HFFc6 (cell line): ENCODE measurements at regions not wholly inside any gene's neighbourhood (a gene's known extent, or its start where the extent isn't known, plus 50 kb on each side); places are given as distances from the start of the nearest gene placed in this dataset.
"Not testable (repeated sequence)": the region's sequence is repeated elsewhere in the genome, so short reads cannot be mapped to it uniquely, and the experiment has no call there.

ENCODE experiments used
- DNase-seq: peaks from one replicate; pipeline ENCODE4 v3.0.0-alpha.2; 2018
- H3K27ac Mint-ChIP-seq: 2 replicates; pipeline ENCODE4 v1.8.0; 2020; ENCODE audit warnings: mild to moderate bottlenecking, mixed read lengths
- H3K27me3 Mint-ChIP-seq: 2 replicates; pipeline ENCODE4 v1.8.0; 2021; ENCODE audit warnings: mild to moderate bottlenecking, moderate library complexity, mixed read lengths; ENCODE audit not compliant: insufficient read depth
- H3K36me3 Mint-ChIP-seq: 2 replicates; pipeline ENCODE4 v1.8.0; 2021; ENCODE audit warnings: low read depth, mixed read lengths
- H3K4me1 Mint-ChIP-seq: 2 replicates; pipeline ENCODE4 v1.8.0; 2020; ENCODE audit warnings: low read depth, mixed read lengths
- H3K4me3 Mint-ChIP-seq: 2 replicates; pipeline ENCODE4 v1.8.0; 2020; ENCODE audit warnings: mild to moderate bottlenecking, moderate library complexity, mixed read lengths
- H3K9me3 Mint-ChIP-seq: 2 replicates; pipeline ENCODE4 v1.8.0; 2020; ENCODE audit warnings: mild to moderate bottlenecking, mixed read lengths
- CTCF ChIP-seq: fragments of 200-600 bp; sonication (generic); IDR thresholded peaks from 2 replicates; pipeline ENCODE4 v1.5.0; 2021; ENCODE audit warnings: antibody characterized with exemption, mild to moderate bottlenecking

DNA sequence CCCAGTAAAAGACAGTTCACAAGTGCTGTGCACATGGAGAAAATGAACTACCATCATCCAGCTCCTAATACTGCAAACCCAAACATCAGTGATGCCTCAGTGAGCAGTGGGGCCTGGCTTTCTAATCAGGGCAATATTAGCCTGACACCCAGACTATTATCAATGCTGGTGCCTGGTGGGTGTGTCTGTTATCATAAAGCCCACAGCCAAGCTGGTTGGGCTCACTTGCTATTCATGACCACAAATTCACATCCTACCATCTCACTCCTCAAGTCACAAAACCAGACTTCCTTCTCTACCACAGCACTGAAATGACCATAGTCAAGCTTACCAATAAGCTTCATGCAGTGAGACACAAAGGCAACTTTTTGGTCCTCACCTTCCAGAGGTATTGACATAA is 180.8 kb upstream of the PLN start:
- Mint-ChIP-seq H3K27me3 (peaks cover 3% of the 10 kb centered on the region; the same call in 1 of the 2 replicates), H3K36me3 (no peaks in the 10 kb centered on the region), H3K9me3 (no peaks in the 10 kb centered on the region; the same call in 1 of the 2 replicates), H3K4me3 (no peak overlapping the region), H3K4me1 (no peaks in the 10 kb centered on the region), H3K27ac (no peak overlapping the region)
- no peak for TF ChIP-seq CTCF
- no peak for DNase-seq

DNA sequence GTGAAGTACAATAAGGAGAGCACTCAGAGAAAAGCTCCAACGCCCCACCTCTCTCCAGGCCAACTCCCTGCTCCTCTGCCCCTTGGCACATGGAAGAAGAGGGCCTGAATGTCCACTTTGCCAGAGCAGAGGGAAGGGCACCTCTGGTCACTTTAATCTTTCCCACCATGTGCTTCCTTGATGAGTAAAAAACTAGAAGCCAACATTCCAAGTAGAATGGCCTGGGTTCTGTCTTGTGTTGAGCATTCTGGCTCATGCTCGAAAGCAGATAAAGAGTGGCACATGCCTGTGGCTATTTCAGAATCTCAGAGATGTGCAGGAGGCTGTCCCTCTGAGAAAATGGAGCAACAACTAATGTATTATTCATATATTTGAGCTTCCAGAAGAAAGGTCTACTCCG is 177.4 kb upstream of the PLN start:
- no peaks in the 10 kb centered on the region; the same call in 1 of the 2 replicates for H3K9me3 Mint-ChIP-seq
- peaks cover 6% of the 10 kb centered on the region for H3K27me3 Mint-ChIP-seq
- no peaks in the 10 kb centered on the region for H3K36me3 Mint-ChIP-seq
- no peak overlapping the region for H3K4me3 Mint-ChIP-seq
- no peak overlapping the region for H3K27ac Mint-ChIP-seq
- H3K4me1 Mint-ChIP-seq = no peaks in the 10 kb centered on the region
- DNase-seq = peak; percentile 5
- no peak for TF ChIP-seq CTCF

- Mint-ChIP-seq H3K27ac (no peak overlapping the region), H3K9me3 (no peaks in the 10 kb centered on the region; the same call in 1 of the 2 replicates), H3K4me3 (no peak overlapping the region), H3K27me3 (peaks cover 8% of the 10 kb centered on the region), H3K36me3 (no peaks in the 10 kb centered on the region), H3K4me1 (no peaks in the 10 kb centered on the region)
- TF ChIP-seq CTCF = no peak
- DNase-seq = no peak
These were observed 176.1 kb upstream of the PLN start for GRCh38 chr6:118371955-118372354.

GRCh38 chr6:118372413-118372812 is 175.7 kb upstream of the PLN start:
- no peaks in the 10 kb centered on the region; the same call in 1 of the 2 replicates for H3K9me3 Mint-ChIP-seq
- H3K36me3 Mint-ChIP-seq = no peaks in the 10 kb centered on the region
- no peak overlapping the region for H3K27ac Mint-ChIP-seq
- no peak overlapping the region for H3K4me3 Mint-ChIP-seq
- H3K4me1 Mint-ChIP-seq = no peaks in the 10 kb centered on the region
- H3K27me3 Mint-ChIP-seq = peaks cover 9% of the 10 kb centered on the region
- no peak for TF ChIP-seq CTCF
- DNase-seq = no peak

- H3K4me1 Mint-ChIP-seq = no peaks in the 10 kb centered on the region
- peaks cover 6% of the 10 kb centered on the region for H3K27me3 Mint-ChIP-seq
- H3K9me3 Mint-ChIP-seq = no peaks in the 10 kb centered on the region; the same call in 1 of the 2 replicates
- H3K27ac Mint-ChIP-seq = no peak overlapping the region
- DNase-seq = no peak
- TF ChIP-seq CTCF = no peak
- H3K4me3 Mint-ChIP-seq = no peak overlapping the region
- no peaks in the 10 kb centered on the region for H3K36me3 Mint-ChIP-seq
These were observed 170.2 kb upstream of the PLN start for GRCh38 chr6:118377711-118378414.

DNA sequence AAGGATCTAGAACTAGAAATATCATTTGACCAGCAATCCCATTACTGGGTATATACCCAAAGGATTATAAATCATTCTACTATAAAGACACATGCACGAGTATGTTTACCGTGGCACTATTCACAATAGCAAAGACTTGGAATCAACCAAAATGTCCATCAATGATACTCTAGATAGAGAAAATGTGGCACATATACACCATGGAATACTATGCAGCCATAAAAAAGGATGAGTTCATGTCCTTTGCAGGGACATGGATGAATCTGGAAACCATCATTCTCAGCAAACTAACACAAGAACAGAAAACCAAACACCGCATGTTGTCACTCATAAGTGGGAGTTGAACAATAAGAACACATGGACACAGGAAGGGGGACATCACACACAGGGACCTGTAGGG is 167.5 kb upstream of the PLN start:
- peaks cover 14% of the 10 kb centered on the region for H3K4me1 Mint-ChIP-seq
- DNase-seq, H3K27me3 Mint-ChIP-seq, H3K4me3 Mint-ChIP-seq, H3K27ac Mint-ChIP-seq, H3K9me3 Mint-ChIP-seq, H3K36me3 Mint-ChIP-seq: not testable (repeated sequence)
